NCI-H2196 treated with DMSO at 0.1 percent for 48 hours (cell line): ENCODE measurements at regions not wholly inside any gene's neighbourhood (a gene's known extent, or its start where the extent isn't known, plus 50 kb on each side); places are given as distances from the start of the nearest gene placed in this dataset.
"Not testable (repeated sequence)": the region's sequence is repeated elsewhere in the genome, so short reads cannot be mapped to it uniquely, and the experiment has no call there.

Experiments used
- DNase-seq: peaks from one replicate; lab custom pipeline; 2025; ENCODE audit not compliant: unreplicated experiment; lab: John Stamatoyannopoulos, UW

- no peak for DNase-seq
Measured at GRCh38 chrX:36642052-36642451, 366.1 kb upstream of the FAM47C start.

GRCh38 chrX:36650622-36651021 lies 357.5 kb upstream of the FAM47C start:
- DNase-seq = no peak

GRCh38 chrX:36683507-36683906 lies 324.7 kb upstream of the FAM47C start:
- no peak for DNase-seq

GRCh38 chrX:36684053-36684452 lies 324.1 kb upstream of the FAM47C start:
- no peak for DNase-seq

GRCh38 chrX:36721990-36722389 lies 286.2 kb upstream of the FAM47C start:
- DNase-seq = no peak

- DNase-seq = no peak
Measured at GRCh38 chrX:36753602-36754001, 254.6 kb upstream of the FAM47C start.

- DNase-seq = no peak
Measured at GRCh38 chrX:36787752-36788151, 220.4 kb upstream of the FAM47C start.

- DNase-seq = no peak
Measured at GRCh38 chrX:36803151-36803550, 205.0 kb upstream of the FAM47C start.

- DNase-seq = no peak
Measured at GRCh38 chrX:36804066-36804465, 204.1 kb upstream of the FAM47C start.

- no peak for DNase-seq
Measured at GRCh38 chrX:36844857-36845256, 163.3 kb upstream of the FAM47C start.

GRCh38 chrX:36847496-36847895 lies 160.7 kb upstream of the FAM47C start:
- no peak for DNase-seq

GRCh38 chrX:36849407-36849806 lies 158.8 kb upstream of the FAM47C start:
- DNase-seq = no peak

GRCh38 chrX:36856849-36857248 lies 151.3 kb upstream of the FAM47C start:
- DNase-seq = no peak

GRCh38 chrX:36859231-36859630 lies 148.9 kb upstream of the FAM47C start:
- DNase-seq = no peak

GRCh38 chrX:36861601-36862000 lies 146.6 kb upstream of the FAM47C start:
- DNase-seq = no peak

GRCh38 chrX:36867143-36867542 lies 141.0 kb upstream of the FAM47C start:
- no peak for DNase-seq

- no peak for DNase-seq
Measured at GRCh38 chrX:36868592-36868991, 139.6 kb upstream of the FAM47C start.

- no peak for DNase-seq
Measured at GRCh38 chrX:36869457-36869856, 138.7 kb upstream of the FAM47C start.

GRCh38 chrX:36897690-36898089 lies 110.5 kb upstream of the FAM47C start:
- no peak for DNase-seq

GRCh38 chrX:36898301-36898700 lies 109.9 kb upstream of the FAM47C start:
- DNase-seq = no peak

GRCh38 chrX:36904561-36904960 lies 103.6 kb upstream of the FAM47C start:
- not testable (repeated sequence) for DNase-seq

- peak; percentile 6 for DNase-seq
Measured at GRCh38 chrX:36908801-36909675, 99.1 kb upstream of the FAM47C start.

GRCh38 chrX:36909676-36910030 lies 98.5 kb upstream of the FAM47C start:
- no peak for DNase-seq
